ENCODE measurements at regions not wholly inside any gene's neighbourhood (a gene's known extent, or its start where the extent isn't known, plus 50 kb on each side); places are given as distances from the start of the nearest gene placed in this dataset.

DNA sequence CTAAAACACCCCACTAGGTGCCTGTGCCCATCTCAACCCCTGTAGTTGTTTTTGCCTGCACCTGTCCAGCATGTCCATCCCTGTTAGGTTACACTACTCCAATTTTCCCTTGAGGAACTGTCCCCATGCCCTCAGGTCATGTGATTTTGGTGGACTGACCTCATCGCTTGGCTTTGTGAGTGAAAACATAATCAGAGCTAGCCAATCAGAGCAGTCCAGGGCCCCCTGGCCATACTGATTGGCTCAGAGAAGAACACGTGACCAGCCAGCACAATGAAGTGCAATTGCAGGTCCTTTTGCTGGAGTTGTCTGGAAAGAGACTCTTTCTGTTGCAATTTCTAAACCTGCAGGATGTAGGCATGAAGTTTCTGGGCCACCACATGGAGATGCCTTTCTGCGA is 303.3 kb upstream of the PROX1 start:
- no peaks in the 10 kb centered on the region for H3K4me1 Mint-ChIP-seq (ENCODE audit: low read depth)
- no peak for DNase-seq (ENCODE audit: low spot score, unreplicated experiment)
- H3K27ac Mint-ChIP-seq: no peak overlapping the region
- H3K9me3 Mint-ChIP-seq (ENCODE audit: low read depth): no peaks in the 10 kb centered on the region
- no peaks in the 10 kb centered on the region for H3K36me3 Mint-ChIP-seq (ENCODE audit: insufficient read depth)
- no peak overlapping the region for H3K4me3 Mint-ChIP-seq (ENCODE audit: low read depth)
- TF ChIP-seq, protein P1, sequence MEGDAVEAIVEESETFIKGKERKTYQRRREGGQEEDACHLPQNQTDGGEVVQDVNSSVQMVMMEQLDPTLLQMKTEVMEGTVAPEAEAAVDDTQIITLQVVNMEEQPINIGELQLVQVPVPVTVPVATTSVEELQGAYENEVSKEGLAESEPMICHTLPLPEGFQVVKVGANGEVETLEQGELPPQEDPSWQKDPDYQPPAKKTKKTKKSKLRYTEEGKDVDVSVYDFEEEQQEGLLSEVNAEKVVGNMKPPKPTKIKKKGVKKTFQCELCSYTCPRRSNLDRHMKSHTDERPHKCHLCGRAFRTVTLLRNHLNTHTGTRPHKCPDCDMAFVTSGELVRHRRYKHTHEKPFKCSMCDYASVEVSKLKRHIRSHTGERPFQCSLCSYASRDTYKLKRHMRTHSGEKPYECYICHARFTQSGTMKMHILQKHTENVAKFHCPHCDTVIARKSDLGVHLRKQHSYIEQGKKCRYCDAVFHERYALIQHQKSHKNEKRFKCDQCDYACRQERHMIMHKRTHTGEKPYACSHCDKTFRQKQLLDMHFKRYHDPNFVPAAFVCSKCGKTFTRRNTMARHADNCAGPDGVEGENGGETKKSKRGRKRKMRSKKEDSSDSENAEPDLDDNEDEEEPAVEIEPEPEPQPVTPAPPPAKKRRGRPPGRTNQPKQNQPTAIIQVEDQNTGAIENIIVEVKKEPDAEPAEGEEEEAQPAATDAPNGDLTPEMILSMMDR (IDR thresholded peaks at IDR 0.05; ENCODE audit: unreplicated experiment): no peak
- H3K27me3 Mint-ChIP-seq: peaks cover 4% of the 10 kb centered on the region

DNA sequence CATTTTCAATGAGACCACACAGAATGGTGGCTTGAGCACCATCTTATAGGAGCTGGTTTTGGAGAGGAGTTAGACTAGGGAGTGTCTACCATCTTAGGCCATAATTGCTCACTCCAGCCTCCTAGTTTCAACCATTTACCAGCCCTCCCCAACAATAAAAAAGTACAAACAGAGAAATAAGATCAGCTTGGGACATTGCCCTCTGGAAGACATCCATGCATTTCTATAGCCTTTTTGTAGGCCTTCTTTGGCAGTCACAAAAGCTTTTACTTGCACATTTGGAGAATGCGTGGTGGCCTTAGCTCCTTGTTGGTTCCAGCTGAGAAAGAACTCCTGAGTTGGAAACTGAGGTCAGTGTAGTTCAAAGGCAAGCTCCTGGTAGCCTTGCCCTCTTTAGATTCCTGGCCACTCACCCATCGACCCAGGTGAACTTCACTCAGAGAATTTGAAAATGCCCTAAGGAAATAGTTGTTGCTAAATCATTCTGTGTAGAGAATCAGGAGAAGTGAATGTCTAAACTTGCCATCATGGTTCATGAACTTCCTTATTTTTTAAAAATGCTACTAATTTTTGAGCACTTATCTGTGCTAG is 301.7 kb upstream of the PROX1 start:
- TF ChIP-seq, protein P1 (IDR thresholded peaks at IDR 0.05; ENCODE audit: unreplicated experiment): no peak
- H3K36me3 Mint-ChIP-seq (ENCODE audit: insufficient read depth): no peaks in the 10 kb centered on the region
- H3K27ac Mint-ChIP-seq: no peak overlapping the region
- peaks cover 6% of the 10 kb centered on the region for H3K27me3 Mint-ChIP-seq
- no peak overlapping the region for H3K4me3 Mint-ChIP-seq (ENCODE audit: low read depth)
- DNase-seq (ENCODE audit: low spot score, unreplicated experiment): no peak
- no peaks in the 10 kb centered on the region for H3K9me3 Mint-ChIP-seq (ENCODE audit: low read depth)
- no peaks in the 10 kb centered on the region for H3K4me1 Mint-ChIP-seq (ENCODE audit: low read depth)

DNA sequence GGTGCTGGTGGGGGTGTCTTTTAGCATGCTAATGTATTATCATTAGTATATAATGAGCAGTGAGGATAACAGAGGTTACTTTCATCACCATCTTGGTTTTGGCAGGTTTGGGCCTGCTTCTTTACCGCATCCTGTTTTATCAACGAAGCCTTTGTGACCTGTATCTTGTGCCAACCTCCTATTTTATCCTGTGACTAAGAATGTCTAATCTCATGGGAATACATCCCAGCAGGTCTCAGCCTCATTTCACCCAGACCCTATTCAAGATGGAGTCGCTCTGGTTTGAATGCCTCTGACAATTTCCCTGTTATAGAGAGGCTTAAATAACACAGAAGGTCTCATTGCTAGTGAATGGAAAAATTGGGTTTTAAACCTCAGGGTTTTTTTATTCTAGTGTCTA is 300.8 kb upstream of the PROX1 start:
- H3K4me3 Mint-ChIP-seq (ENCODE audit: low read depth): no peak overlapping the region
- DNase-seq (ENCODE audit: low spot score, unreplicated experiment): no peak
- peaks cover 6% of the 10 kb centered on the region for H3K27me3 Mint-ChIP-seq
- TF ChIP-seq, protein P1 (IDR thresholded peaks at IDR 0.05; ENCODE audit: unreplicated experiment): no peak
- H3K36me3 Mint-ChIP-seq (ENCODE audit: insufficient read depth): no peaks in the 10 kb centered on the region
- H3K27ac Mint-ChIP-seq: no peak overlapping the region
- no peaks in the 10 kb centered on the region for H3K4me1 Mint-ChIP-seq (ENCODE audit: low read depth)
- H3K9me3 Mint-ChIP-seq (ENCODE audit: low read depth): no peaks in the 10 kb centered on the region

DNA sequence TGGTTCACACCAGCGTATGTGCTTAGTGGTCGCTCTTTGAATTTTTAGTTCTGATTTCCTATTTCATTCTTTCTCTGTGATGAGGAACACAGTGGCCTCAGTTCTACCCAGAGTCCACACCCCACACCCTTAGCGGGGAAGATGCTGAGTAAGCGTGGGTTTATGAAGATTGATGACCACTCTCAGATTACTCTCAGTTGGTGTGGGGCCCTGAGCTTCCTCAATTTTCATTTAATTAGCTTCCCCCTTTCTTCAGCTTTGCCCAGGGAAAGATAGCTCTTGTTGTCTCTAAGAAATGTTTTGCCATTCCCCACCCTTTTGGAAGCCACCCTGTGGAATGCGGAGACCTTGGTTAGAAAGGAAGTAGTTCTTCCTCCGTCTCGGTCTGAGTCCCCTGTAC is 299.9 kb upstream of the PROX1 start:
- H3K4me3 Mint-ChIP-seq (ENCODE audit: low read depth): no peak overlapping the region
- no peaks in the 10 kb centered on the region for H3K4me1 Mint-ChIP-seq (ENCODE audit: low read depth)
- H3K9me3 Mint-ChIP-seq (ENCODE audit: low read depth): no peaks in the 10 kb centered on the region
- TF ChIP-seq, protein P1 (IDR thresholded peaks at IDR 0.05; ENCODE audit: unreplicated experiment): no peak
- peaks cover 6% of the 10 kb centered on the region for H3K27me3 Mint-ChIP-seq
- H3K36me3 Mint-ChIP-seq (ENCODE audit: insufficient read depth): no peaks in the 10 kb centered on the region
- no peak for DNase-seq (ENCODE audit: low spot score, unreplicated experiment)
- no peak overlapping the region for H3K27ac Mint-ChIP-seq

DNA sequence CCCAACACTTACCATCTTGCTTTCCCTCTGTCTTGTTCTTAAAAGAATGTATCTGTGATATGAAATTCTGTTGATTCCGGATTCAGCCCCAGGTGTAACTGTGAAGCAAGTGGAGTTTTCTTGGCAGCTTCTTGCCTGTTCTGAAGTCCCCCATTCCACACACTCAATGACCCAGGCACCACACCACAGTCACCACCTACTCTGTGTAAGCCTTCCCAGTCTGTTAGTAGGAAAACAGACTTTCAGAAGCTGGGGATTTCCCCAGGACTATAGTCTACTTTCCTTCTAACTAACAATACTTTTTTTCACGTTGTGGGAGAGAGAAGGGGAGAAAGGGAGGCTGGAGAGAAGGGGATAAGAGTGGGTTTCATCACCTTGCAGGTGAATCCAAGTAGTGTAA is 299.1 kb upstream of the PROX1 start:
- no peak overlapping the region for H3K4me3 Mint-ChIP-seq (ENCODE audit: low read depth)
- H3K27ac Mint-ChIP-seq: no peak overlapping the region
- H3K9me3 Mint-ChIP-seq (ENCODE audit: low read depth): no peaks in the 10 kb centered on the region
- TF ChIP-seq, protein P1 (IDR thresholded peaks at IDR 0.05; ENCODE audit: unreplicated experiment): no peak
- no peaks in the 10 kb centered on the region for H3K4me1 Mint-ChIP-seq (ENCODE audit: low read depth)
- no peak for DNase-seq (ENCODE audit: low spot score, unreplicated experiment)
- H3K36me3 Mint-ChIP-seq (ENCODE audit: insufficient read depth): no peaks in the 10 kb centered on the region
- H3K27me3 Mint-ChIP-seq: peaks cover 10% of the 10 kb centered on the region

Measured in progenitor cell of endocrine pancreas (in vitro differentiated cells).